ENCODE measurements at regions not wholly inside any gene's neighbourhood (a gene's known extent, or its start where the extent isn't known, plus 50 kb on each side); places are given as distances from the start of the nearest gene placed in this dataset.
"Not testable (repeated sequence)": the region's sequence is repeated elsewhere in the genome, so short reads cannot be mapped to it uniquely, and the experiment has no call there.

GRCh38 chr2:160828076-160828475 is 332.2 kb upstream of the TANK start:
- peaks cover 8 to 26% of the 10 kb centered on the region in 2 donors for H3K9me3 ChIP-seq
- no peaks in the 10 kb centered on the region for H3K36me3 ChIP-seq
- H3K4me3 ChIP-seq, result no peak overlapping the region
- intact Hi-C loops (cut with DNase I; ENCODE audit: low total_unique reads), result no loop called here
- DNase-seq (ENCODE audit: low spot score in 2 of 2), result no peak
- no peaks in the 10 kb centered on the region for H3K27me3 ChIP-seq
- H3K4me1 ChIP-seq, result no peaks in the 10 kb centered on the region
- no peak for TF ChIP-seq CTCF (IDR thresholded peaks at IDR 0.05)
- TF ChIP-seq POLR2A (IDR thresholded peaks at IDR 0.05), result no peak
- no peak for TF ChIP-seq POLR2AphosphoS5 (IDR thresholded peaks at IDR 0.05)
- H3K27ac ChIP-seq, result no peak overlapping the region

GRCh38 chr2:160832381-160832780 is 327.8 kb upstream of the TANK start:
- H3K4me3 ChIP-seq; intact Hi-C loops (cut with DNase I; ENCODE audit: low total_unique reads); H3K27ac ChIP-seq; H3K4me1 ChIP-seq; DNase-seq (ENCODE audit: low spot score in 2 of 2); H3K9me3 ChIP-seq; H3K36me3 ChIP-seq; H3K27me3 ChIP-seq: not testable (repeated sequence)

- no peaks in the 10 kb centered on the region for H3K4me1 ChIP-seq
- intact Hi-C loops (cut with DNase I; ENCODE audit: low total_unique reads), result no loop called here
These were observed 325.1 kb upstream of the TANK start for GRCh38 chr2:160835166-160835565.

GRCh38 chr2:160836755-160837154 is 323.5 kb upstream of the TANK start:
- Histone ChIP-seq H3K9me3 (no peaks in the 10 kb centered on the region), H3K36me3 (no peaks in the 10 kb centered on the region), H3K4me3 (no peak overlapping the region), H3K27me3 (no peaks in the 10 kb centered on the region), H3K4me1 (no peaks in the 10 kb centered on the region), H3K27ac (no peak overlapping the region)
- TF ChIP-seq CTCF (IDR thresholded peaks at IDR 0.05) (no peak), POLR2AphosphoS5 (IDR thresholded peaks at IDR 0.05) (no peak), POLR2A (IDR thresholded peaks at IDR 0.05) (no peak)
- intact Hi-C loops (cut with DNase I; ENCODE audit: low total_unique reads), result no loop called here
- DNase-seq (ENCODE audit: low spot score in 2 of 2), result no peak

More at GRCh38 chr2:160835166-160835565, 325.1 kb upstream of the TANK start:
- Histone ChIP-seq H3K4me3 (no peak overlapping the region), H3K27ac (no peak overlapping the region), H3K27me3 (no peaks in the 10 kb centered on the region), H3K36me3 (no peaks in the 10 kb centered on the region), H3K9me3 (no peaks in the 10 kb centered on the region)
- TF ChIP-seq POLR2A (IDR thresholded peaks at IDR 0.05) (no peak), CTCF (IDR thresholded peaks at IDR 0.05) (no peak), POLR2AphosphoS5 (IDR thresholded peaks at IDR 0.05) (no peak)
- no peak for DNase-seq (ENCODE audit: low spot score in 2 of 2)

- H3K27ac ChIP-seq, result no peak overlapping the region
- no peaks in the 10 kb centered on the region for H3K9me3 ChIP-seq
- no peak overlapping the region for H3K4me3 ChIP-seq
- no peaks in the 10 kb centered on the region for H3K36me3 ChIP-seq
- no peaks in the 10 kb centered on the region for H3K4me1 ChIP-seq
- H3K27me3 ChIP-seq, result no peaks in the 10 kb centered on the region
- TF ChIP-seq POLR2AphosphoS5 (IDR thresholded peaks at IDR 0.05) (no peak), CTCF (IDR thresholded peaks at IDR 0.05) (no peak), POLR2A (IDR thresholded peaks at IDR 0.05) (no peak)
- intact Hi-C loops (cut with DNase I; ENCODE audit: low total_unique reads), result no loop called here
- DNase-seq (ENCODE audit: low spot score in 2 of 2), result no peak
These were observed 322.8 kb upstream of the TANK start for GRCh38 chr2:160837416-160837815.

- Histone ChIP-seq H3K4me1 (no peaks in the 10 kb centered on the region), H3K27me3 (no peaks in the 10 kb centered on the region), H3K9me3 (peaks cover 0 to 5% of the 10 kb centered on the region in 2 donors), H3K4me3 (no peak overlapping the region), H3K36me3 (no peaks in the 10 kb centered on the region), H3K27ac (no peak overlapping the region)
- no peak for TF ChIP-seq CTCF (IDR thresholded peaks at IDR 0.05)
- no peak for TF ChIP-seq POLR2A (IDR thresholded peaks at IDR 0.05)
- TF ChIP-seq POLR2AphosphoS5 (IDR thresholded peaks at IDR 0.05), result no peak
- DNase-seq (ENCODE audit: low spot score in 2 of 2), result no peak
- intact Hi-C loops (cut with DNase I; ENCODE audit: low total_unique reads), result no loop called here
These were observed 322.1 kb upstream of the TANK start for GRCh38 chr2:160838147-160838546.

Data from breast epithelium (tissue), 4 donors.